Gastroesophageal sphincter (tissue), 3 donors: ENCODE measurements at regions not wholly inside any gene's neighbourhood (a gene's known extent, or its start where the extent isn't known, plus 50 kb on each side); places are given as distances from the start of the nearest gene placed in this dataset.

ENCODE experiments used
- CTCF ChIP-seq, 4 experiments: fragments of 200-600 bp in 2 of 4; fragments of 450-650 bp in 2 of 4; sonication (generic) in 1 of 4; IDR thresholded peaks; one replicate each; pipeline ENCODE4 v1.5.1; 2017 to 2019; ENCODE audit warnings: antibody characterized with exemption in 4 of 4, mild to moderate bottlenecking in 2 of 4, moderate library complexity in 2 of 4
- POLR2A ChIP-seq, 2 donors: fragments of 450-650 bp; IDR thresholded peaks; one replicate each; pipeline ENCODE4 v1.6.1; 2017; ENCODE audit warnings: antibody characterized with exemption in 2 of 2, mild to moderate bottlenecking in 2 of 2, moderate library complexity in 1 of 2
- POLR2AphosphoS5 ChIP-seq: sonication (generic); formaldehyde crosslinking; IDR thresholded peaks from one replicate; pipeline ENCODE4 v1.6.1; 2017; ENCODE audit warnings: antibody characterized with exemption

- TF ChIP-seq CTCF (IDR thresholded peaks at IDR 0.05) (no peak), POLR2A (IDR thresholded peaks at IDR 0.05) (no peak), POLR2AphosphoS5 (no peak)
Observed at GRCh38 chr9:16121601-16122286, 568.9 kb downstream of the CCDC171 start.
